ENCODE measurements at regions not wholly inside any gene's neighbourhood (a gene's known extent, or its start where the extent isn't known, plus 50 kb on each side); places are given as distances from the start of the nearest gene placed in this dataset.

- TF ChIP-seq CTCF (conservative IDR thresholded peaks at IDR 0.05 in 1 of 2, IDR thresholded peaks at IDR 0.05 in 1 of 2; ENCODE audit: extremely low read depth in 1 of 2, insufficient read depth in 1 of 2, low read depth in 1 of 2, low read length in 2 of 2), result no peak
- TF ChIP-seq EZH2 (IDR thresholded peaks at IDR 0.05; ENCODE audit: borderline replicate concordance, low read length), result no peak
Observed at GRCh38 chr13:59203855-59204254, 959.9 kb downstream of the DIAPH3 start.

All from mammary epithelial cell (primary cell).